ENCODE measurements at regions not wholly inside any gene's neighbourhood (a gene's known extent, or its start where the extent isn't known, plus 50 kb on each side); places are given as distances from the start of the nearest gene placed in this dataset.

GRCh38 chr17:74148446-74148845, 55.0 kb upstream of the RPL38 start:
- TF ChIP-seq CTCF (IDR thresholded peaks at IDR 0.05) (no peak), POLR2A (IDR thresholded peaks at IDR 0.05) (no peak)

All from right lobe of liver (tissue), 4 donors.